GM12873 (cell line): ENCODE measurements at regions not wholly inside any gene's neighbourhood (a gene's known extent, or its start where the extent isn't known, plus 50 kb on each side); places are given as distances from the start of the nearest gene placed in this dataset.

Source experiments
- CTCF ChIP-seq: IDR thresholded peaks from 2 replicates; pipeline ENCODE4 v1.5.1; 2012; ENCODE audit warnings: low read depth, mild to moderate bottlenecking, moderate library complexity, low read length, control low read depth; ENCODE audit not compliant: insufficient read depth; ENCODE audit errors: missing control alignments

DNA sequence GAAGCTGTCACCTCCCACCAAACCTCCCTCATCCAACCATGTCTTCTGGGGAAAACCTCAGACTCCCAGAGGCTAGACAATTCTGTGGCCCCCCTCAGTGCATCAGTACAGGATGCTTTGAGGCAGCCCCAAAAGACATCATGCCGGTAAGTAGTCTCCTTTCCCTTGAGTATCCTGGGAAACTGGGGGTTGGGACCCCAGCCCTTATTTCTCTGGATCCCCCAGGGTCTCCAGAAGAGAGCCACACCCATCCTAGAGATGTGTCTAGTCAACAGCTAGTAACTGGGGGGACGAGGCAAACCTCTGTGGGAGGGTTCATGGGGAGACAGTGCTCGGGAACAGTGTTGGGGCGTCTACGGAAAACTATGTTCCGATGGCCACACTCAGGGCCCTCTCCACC, 974.2 kb upstream of the TMEM132C start:
- no peak for TF ChIP-seq CTCF

DNA sequence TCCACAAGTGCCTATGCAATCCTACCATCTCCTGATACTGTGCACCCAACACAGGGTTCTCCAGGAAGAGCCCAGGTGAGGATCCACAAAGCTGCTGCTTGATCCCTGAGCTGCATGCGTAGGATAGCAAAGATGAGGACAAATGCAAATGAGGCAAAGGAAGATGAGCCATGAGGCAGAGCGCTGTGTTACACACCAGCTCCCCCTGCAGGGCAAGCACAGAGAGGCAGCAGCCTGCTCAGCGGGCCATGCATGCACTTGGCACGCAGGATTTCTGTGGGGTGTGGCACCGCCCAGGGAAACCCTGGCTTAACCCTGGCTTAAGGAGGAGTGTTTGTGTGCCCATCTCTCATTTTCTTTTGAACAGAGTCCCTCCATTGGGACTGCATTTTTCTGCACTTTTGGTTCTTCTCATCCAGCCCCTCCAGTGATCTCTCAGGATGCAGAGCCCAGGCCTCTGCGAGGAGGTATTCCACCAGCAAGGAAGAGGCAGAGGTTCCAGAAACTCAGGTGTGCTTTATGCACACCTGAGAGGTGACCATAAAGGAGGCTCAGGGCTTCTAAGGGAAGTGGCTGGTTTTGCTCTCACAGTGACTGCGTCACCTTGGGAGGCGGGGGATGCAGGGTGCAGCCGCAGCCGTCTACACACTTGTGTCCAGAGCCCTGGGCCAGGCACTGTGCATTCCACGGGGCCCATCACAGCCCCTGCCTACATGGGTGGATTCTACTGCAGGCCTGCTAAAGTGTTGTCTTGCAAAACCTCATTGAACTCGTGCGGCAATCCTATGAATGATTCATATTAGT, 973.3 kb upstream of the TMEM132C start:
- peak; percentile 81 for TF ChIP-seq CTCF

DNA sequence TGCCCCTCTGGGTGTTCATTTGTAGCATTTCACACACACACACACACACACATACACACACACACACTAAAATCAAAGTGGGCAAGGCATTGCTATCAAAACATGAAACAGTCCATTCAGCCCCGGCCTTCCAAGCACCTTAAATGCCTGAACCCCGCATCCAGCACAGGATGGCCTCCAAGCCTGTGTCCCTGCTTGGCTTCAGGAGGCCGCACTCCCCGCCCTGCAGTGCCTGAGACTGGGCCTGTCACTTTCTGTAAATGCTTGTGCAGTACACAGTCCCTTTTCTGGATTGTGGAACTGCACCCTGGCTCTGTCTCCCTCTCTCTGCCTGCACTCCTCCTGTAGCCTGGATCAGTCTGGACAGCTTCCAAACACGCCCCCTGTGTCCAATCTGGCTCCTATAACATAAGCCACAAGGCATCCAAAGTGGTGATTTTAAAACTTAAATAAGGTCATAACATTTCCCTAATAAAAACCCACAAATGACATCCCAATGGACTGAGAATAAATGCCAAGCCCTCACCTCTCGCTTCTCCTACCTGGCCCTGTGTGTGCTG, 972.2 kb upstream of the TMEM132C start:
- no peak for TF ChIP-seq CTCF

- TF ChIP-seq CTCF = no peak
These were observed 971.3 kb upstream of the TMEM132C start for GRCh38 chr12:127295630-127296029.

DNA sequence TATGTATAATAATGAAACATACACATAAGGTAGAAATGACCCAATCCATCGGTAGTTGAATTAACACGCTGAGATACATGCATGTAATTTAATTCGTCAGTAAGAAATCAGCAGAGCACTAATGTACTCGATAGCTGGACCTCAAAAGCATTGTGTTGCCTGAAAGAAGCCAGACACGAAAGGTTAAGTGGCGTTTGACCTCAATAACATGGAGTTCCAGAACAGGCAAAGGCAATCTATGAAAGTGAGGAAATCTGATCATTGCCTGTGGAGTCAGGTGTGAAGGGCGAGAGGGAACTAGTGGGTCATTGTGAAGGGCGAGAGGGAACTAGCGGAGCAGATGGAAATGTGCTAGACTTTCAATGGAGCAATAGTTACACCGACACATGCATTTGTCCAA, 970.4 kb upstream of the TMEM132C start:
- no peak for TF ChIP-seq CTCF

DNA sequence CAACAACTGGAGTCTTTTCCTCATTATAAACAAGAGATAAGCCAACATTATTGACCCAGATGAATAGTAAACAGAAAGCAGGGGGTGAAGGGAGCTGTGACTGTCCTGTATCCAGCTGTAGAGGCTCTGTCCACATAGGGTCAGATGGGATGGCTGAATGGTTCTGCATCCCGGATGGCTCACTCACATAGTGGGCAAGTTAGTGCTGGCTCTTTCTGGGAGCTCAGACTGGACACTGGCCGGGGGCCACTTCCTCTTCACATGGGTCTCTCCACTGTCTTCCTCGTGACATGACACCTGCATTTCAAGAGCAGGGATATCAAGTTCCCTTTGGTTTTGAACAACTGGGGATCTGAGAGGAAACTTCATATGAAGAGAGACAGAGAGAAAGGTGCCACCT, 969.6 kb upstream of the TMEM132C start:
- no peak for TF ChIP-seq CTCF

DNA sequence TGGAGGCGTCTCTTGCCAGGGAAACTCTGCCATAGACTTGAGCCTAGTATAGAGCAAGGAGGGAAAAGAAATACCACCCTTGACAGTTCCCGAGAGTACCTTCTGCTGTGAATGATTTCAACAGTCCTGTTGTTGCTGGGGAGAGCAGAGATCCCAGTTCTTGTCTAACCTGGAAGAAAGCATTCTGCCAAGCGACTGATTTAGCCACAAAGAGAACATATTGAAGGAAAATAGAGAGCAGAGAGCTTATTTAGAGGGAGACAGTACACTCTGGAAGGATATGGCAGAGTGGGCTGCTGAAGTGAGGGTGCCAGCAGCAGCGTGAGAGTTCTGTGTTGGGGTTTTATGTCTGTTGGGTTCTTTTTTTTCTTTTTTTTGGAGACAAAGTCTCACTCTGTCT, 966.9 kb upstream of the TMEM132C start:
- no peak for TF ChIP-seq CTCF
